ENCODE measurements at regions not wholly inside any gene's neighbourhood (a gene's known extent, or its start where the extent isn't known, plus 50 kb on each side); places are given as distances from the start of the nearest gene placed in this dataset.

- Histone ChIP-seq H3K4me3 (replicated peaks; ENCODE audit: insufficient read depth, low read length) (no peak overlapping the region), H3K27ac (replicated peaks) (no peak overlapping the region), H3K27me3 (ENCODE audit: insufficient read depth, poor library complexity, severe bottlenecking) (no peaks in the 10 kb centered on the region)
- no peak for DNase-seq (ENCODE audit: low read depth in 1 of 2, low spot score in 1 of 2)
- TF ChIP-seq SPI1 (IDR thresholded peaks at IDR 0.05; ENCODE audit: borderline replicate concordance, low read depth) (no peak), GABPA (IDR thresholded peaks at IDR 0.05; ENCODE audit: low read depth) (no peak), POLR2AphosphoS5 (IDR thresholded peaks at IDR 0.05; ENCODE audit: low read depth) (no peak), REST (IDR thresholded peaks at IDR 0.05; ENCODE audit: insufficient replicate concordance, low read depth) (no peak)
- TF ChIP-seq, protein P1, sequence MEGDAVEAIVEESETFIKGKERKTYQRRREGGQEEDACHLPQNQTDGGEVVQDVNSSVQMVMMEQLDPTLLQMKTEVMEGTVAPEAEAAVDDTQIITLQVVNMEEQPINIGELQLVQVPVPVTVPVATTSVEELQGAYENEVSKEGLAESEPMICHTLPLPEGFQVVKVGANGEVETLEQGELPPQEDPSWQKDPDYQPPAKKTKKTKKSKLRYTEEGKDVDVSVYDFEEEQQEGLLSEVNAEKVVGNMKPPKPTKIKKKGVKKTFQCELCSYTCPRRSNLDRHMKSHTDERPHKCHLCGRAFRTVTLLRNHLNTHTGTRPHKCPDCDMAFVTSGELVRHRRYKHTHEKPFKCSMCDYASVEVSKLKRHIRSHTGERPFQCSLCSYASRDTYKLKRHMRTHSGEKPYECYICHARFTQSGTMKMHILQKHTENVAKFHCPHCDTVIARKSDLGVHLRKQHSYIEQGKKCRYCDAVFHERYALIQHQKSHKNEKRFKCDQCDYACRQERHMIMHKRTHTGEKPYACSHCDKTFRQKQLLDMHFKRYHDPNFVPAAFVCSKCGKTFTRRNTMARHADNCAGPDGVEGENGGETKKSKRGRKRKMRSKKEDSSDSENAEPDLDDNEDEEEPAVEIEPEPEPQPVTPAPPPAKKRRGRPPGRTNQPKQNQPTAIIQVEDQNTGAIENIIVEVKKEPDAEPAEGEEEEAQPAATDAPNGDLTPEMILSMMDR (IDR thresholded peaks at IDR 0.05; ENCODE audit: insufficient read depth, low read length) = no peak
These were observed 325.8 kb downstream of the TENT4A start for GRCh38 chr5:7039074-7039473.

DNA sequence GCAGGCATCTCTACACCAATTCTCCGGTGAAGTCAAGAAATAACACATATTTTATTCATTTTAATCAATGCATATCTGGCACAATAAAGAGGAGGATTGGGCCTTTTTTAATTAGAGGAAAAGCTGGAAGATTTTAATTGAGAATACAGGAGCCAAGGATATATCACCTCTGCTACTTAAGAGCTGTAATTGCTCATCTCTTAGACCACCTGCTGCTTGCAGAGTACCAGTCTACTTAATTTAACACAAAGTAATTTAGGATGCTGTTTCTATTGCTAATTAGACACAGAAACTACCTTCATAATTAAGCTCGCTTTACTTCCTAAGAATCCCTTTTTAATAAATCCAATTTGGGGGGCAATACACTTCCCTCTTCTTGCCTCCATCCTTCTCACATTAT, 326.9 kb downstream of the TENT4A start:
- no peak for DNase-seq (ENCODE audit: low read depth in 1 of 2, low spot score in 1 of 2)
- H3K27ac ChIP-seq (replicated peaks) = no peak overlapping the region
- H3K27me3 ChIP-seq (ENCODE audit: insufficient read depth, poor library complexity, severe bottlenecking) = no peaks in the 10 kb centered on the region
- no peak overlapping the region for H3K4me3 ChIP-seq (replicated peaks; ENCODE audit: insufficient read depth, low read length)
- TF ChIP-seq, protein P1 (IDR thresholded peaks at IDR 0.05; ENCODE audit: insufficient read depth, low read length) = no peak

DNA sequence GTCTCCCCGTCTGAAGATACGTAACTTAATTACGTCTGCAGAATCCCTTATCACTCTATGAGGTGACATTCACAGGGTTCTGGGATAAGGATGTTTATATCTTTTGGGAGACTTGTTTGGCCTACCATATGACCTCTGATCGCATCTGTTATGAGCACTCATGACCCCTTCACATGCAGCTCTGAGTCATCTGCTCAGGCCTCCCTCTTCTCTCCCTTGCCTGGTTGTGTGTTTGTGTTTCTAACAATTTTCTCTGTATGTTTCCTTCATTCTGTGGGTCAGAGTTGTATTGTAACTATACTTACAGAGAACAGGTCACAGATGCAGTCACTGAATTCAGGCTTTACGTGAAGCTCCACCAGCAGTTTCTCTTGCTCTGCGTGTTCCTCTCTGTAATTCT, 330.6 kb downstream of the TENT4A start:
- TF ChIP-seq SPI1 (IDR thresholded peaks at IDR 0.05; ENCODE audit: borderline replicate concordance, low read depth) (no peak), GABPA (IDR thresholded peaks at IDR 0.05; ENCODE audit: low read depth) (no peak), REST (IDR thresholded peaks at IDR 0.05; ENCODE audit: insufficient replicate concordance, low read depth) (no peak), POLR2AphosphoS5 (IDR thresholded peaks at IDR 0.05; ENCODE audit: low read depth) (no peak)
- TF ChIP-seq, protein P1 (IDR thresholded peaks at IDR 0.05; ENCODE audit: insufficient read depth, low read length) = no peak
- no peak overlapping the region for H3K4me3 ChIP-seq (replicated peaks; ENCODE audit: insufficient read depth, low read length)
- no peaks in the 10 kb centered on the region for H3K27me3 ChIP-seq (ENCODE audit: insufficient read depth, poor library complexity, severe bottlenecking)
- no peak for DNase-seq (ENCODE audit: low read depth in 1 of 2, low spot score in 1 of 2)
- H3K27ac ChIP-seq (replicated peaks) = no peak overlapping the region

GRCh38 chr5:7047511-7048261, 334.5 kb downstream of the TENT4A start:
- no peak overlapping the region for H3K27ac ChIP-seq (replicated peaks)
- H3K27me3 ChIP-seq (ENCODE audit: insufficient read depth, poor library complexity, severe bottlenecking) = peaks cover 3% of the 10 kb centered on the region
- TF ChIP-seq REST (IDR thresholded peaks at IDR 0.05; ENCODE audit: insufficient replicate concordance, low read depth) = no peak
- TF ChIP-seq GABPA (IDR thresholded peaks at IDR 0.05; ENCODE audit: low read depth) = no peak
- no peak for TF ChIP-seq POLR2AphosphoS5 (IDR thresholded peaks at IDR 0.05; ENCODE audit: low read depth)
- TF ChIP-seq SPI1 (IDR thresholded peaks at IDR 0.05; ENCODE audit: borderline replicate concordance, low read depth) = no peak
- TF ChIP-seq, protein P1 (IDR thresholded peaks at IDR 0.05; ENCODE audit: insufficient read depth, low read length) = no peak
- no peak for DNase-seq (ENCODE audit: low read depth in 1 of 2, low spot score in 1 of 2)
- no peak overlapping the region for H3K4me3 ChIP-seq (replicated peaks; ENCODE audit: insufficient read depth, low read length)
